ENCODE measurements at regions not wholly inside any gene's neighbourhood (a gene's known extent, or its start where the extent isn't known, plus 50 kb on each side); places are given as distances from the start of the nearest gene placed in this dataset.

DNA sequence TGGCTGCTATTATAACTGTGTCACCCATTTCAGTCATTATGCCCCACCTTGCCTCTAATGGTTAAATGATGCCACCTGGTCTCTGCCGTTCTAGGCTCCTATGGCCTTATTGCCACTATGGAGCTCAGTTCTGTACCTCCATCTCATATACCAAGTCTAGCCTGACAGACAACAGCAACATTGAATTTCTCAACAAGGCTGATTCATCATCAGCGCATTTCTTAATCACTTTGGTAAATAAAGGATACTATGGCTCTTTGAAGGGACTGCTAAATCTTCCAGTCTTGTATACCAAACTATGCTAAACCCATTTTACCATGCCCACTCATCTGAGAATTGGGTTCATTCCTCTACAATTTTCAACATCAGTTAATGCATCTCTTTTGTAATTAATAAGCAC, 784.5 kb upstream of the CELF4 start:
- no peaks in the 10 kb centered on the region for H3K27me3 ChIP-seq (ENCODE audit: control insufficient read depth in 4 of 4, insufficient read depth in 4 of 4, low read length in 3 of 4)
- no peaks in the 10 kb centered on the region for H3K4me1 ChIP-seq (ENCODE audit: control insufficient read depth in 4 of 4, insufficient read depth in 4 of 4, low read length in 3 of 4)
- DNase-seq (ENCODE audit: low spot score), result no peak
- no peak overlapping the region for H3K27ac ChIP-seq (ENCODE audit: low read depth in 1 of 2, low read length in 2 of 2)
- 78% methylated on average over 2 of the region's 2 CpGs for WGBS
- H3K4me3 ChIP-seq (ENCODE audit: low read depth in 1 of 3, low read length in 3 of 3), result no peak overlapping the region
- no peaks in the 10 kb centered on the region for H3K9me3 ChIP-seq (ENCODE audit: control insufficient read depth in 4 of 4, low read length in 3 of 4)
- no peak overlapping the region for H3K9ac ChIP-seq (ENCODE audit: low read depth in 1 of 2, low read length in 2 of 2)
- H3K36me3 ChIP-seq (ENCODE audit: control insufficient read depth in 4 of 4, insufficient read depth in 3 of 4, low read depth in 1 of 4, low read length in 3 of 4), result no peaks in the 10 kb centered on the region
- no peak for TF ChIP-seq GABPA (IDR thresholded peaks at IDR 0.05 in 1 of 2, conservative IDR thresholded peaks at IDR 0.05 in 1 of 2)
- no peak for TF ChIP-seq JUND (IDR thresholded peaks at IDR 0.05)
- no peak for TF ChIP-seq SP1 (IDR thresholded peaks at IDR 0.05)
- TF ChIP-seq YY1 (IDR thresholded peaks at IDR 0.05), result no peak
- TF ChIP-seq, protein P1, sequence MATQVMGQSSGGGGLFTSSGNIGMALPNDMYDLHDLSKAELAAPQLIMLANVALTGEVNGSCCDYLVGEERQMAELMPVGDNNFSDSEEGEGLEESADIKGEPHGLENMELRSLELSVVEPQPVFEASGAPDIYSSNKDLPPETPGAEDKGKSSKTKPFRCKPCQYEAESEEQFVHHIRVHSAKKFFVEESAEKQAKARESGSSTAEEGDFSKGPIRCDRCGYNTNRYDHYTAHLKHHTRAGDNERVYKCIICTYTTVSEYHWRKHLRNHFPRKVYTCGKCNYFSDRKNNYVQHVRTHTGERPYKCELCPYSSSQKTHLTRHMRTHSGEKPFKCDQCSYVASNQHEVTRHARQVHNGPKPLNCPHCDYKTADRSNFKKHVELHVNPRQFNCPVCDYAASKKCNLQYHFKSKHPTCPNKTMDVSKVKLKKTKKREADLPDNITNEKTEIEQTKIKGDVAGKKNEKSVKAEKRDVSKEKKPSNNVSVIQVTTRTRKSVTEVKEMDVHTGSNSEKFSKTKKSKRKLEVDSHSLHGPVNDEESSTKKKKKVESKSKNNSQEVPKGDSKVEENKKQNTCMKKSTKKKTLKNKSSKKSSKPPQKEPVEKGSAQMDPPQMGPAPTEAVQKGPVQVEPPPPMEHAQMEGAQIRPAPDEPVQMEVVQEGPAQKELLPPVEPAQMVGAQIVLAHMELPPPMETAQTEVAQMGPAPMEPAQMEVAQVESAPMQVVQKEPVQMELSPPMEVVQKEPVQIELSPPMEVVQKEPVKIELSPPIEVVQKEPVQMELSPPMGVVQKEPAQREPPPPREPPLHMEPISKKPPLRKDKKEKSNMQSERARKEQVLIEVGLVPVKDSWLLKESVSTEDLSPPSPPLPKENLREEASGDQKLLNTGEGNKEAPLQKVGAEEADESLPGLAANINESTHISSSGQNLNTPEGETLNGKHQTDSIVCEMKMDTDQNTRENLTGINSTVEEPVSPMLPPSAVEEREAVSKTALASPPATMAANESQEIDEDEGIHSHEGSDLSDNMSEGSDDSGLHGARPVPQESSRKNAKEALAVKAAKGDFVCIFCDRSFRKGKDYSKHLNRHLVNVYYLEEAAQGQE (IDR thresholded peaks at IDR 0.05), result no peak
- no peak for TF ChIP-seq RXRA (IDR thresholded peaks at IDR 0.05)
- TF ChIP-seq FOXA2 (IDR thresholded peaks at IDR 0.05), result no peak
- TF ChIP-seq EGR1 (IDR thresholded peaks at IDR 0.05; ENCODE audit: low read depth in 2 of 2), result no peak
- TF ChIP-seq, protein P2, sequence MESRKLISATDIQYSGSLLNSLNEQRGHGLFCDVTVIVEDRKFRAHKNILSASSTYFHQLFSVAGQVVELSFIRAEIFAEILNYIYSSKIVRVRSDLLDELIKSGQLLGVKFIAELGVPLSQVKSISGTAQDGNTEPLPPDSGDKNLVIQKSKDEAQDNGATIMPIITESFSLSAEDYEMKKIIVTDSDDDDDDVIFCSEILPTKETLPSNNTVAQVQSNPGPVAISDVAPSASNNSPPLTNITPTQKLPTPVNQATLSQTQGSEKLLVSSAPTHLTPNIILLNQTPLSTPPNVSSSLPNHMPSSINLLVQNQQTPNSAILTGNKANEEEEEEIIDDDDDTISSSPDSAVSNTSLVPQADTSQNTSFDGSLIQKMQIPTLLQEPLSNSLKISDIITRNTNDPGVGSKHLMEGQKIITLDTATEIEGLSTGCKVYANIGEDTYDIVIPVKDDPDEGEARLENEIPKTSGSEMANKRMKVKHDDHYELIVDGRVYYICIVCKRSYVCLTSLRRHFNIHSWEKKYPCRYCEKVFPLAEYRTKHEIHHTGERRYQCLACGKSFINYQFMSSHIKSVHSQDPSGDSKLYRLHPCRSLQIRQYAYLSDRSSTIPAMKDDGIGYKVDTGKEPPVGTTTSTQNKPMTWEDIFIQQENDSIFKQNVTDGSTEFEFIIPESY (IDR thresholded peaks at IDR 0.05), result no peak
- TF ChIP-seq HNF4G (IDR thresholded peaks at IDR 0.05), result no peak
- no peak for TF ChIP-seq NR2F2 (IDR thresholded peaks at IDR 0.05)
- TF ChIP-seq HNF4A (conservative IDR thresholded peaks at IDR 0.05), result no peak
- no peak for TF ChIP-seq FOXA1 (IDR thresholded peaks at IDR 0.05)
- TF ChIP-seq RAD21 (IDR thresholded peaks at IDR 0.05), result no peak
- TF ChIP-seq, protein P3, sequence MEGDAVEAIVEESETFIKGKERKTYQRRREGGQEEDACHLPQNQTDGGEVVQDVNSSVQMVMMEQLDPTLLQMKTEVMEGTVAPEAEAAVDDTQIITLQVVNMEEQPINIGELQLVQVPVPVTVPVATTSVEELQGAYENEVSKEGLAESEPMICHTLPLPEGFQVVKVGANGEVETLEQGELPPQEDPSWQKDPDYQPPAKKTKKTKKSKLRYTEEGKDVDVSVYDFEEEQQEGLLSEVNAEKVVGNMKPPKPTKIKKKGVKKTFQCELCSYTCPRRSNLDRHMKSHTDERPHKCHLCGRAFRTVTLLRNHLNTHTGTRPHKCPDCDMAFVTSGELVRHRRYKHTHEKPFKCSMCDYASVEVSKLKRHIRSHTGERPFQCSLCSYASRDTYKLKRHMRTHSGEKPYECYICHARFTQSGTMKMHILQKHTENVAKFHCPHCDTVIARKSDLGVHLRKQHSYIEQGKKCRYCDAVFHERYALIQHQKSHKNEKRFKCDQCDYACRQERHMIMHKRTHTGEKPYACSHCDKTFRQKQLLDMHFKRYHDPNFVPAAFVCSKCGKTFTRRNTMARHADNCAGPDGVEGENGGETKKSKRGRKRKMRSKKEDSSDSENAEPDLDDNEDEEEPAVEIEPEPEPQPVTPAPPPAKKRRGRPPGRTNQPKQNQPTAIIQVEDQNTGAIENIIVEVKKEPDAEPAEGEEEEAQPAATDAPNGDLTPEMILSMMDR (IDR thresholded peaks at IDR 0.05; ENCODE audit: low read depth, low read length, missing input control), result no peak

DNA sequence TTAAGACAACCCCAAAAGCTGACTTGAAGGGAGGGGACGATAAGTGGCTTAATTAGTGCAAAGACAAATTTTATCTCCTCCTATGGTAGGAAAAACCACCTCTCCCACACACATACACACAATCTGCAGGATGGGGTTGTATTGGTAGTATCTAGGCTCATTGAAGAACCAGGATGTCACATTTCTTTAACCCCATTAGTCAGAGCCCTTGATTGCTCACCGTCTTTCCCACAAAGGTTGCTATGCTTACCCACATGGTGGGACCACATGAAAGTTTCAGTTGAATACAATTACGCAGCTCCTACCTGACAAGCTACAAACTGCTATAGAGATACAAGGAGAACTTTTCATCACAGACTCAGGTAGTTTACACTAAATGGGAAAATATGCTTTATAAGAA, 765.0 kb upstream of the CELF4 start:
- Histone ChIP-seq H3K27ac (ENCODE audit: low read depth in 1 of 2, low read length in 2 of 2) (no peak overlapping the region), H3K4me3 (ENCODE audit: low read depth in 1 of 3, low read length in 3 of 3) (no peak overlapping the region), H3K9me3 (ENCODE audit: control insufficient read depth in 4 of 4, low read length in 3 of 4) (no peaks in the 10 kb centered on the region), H3K36me3 (ENCODE audit: control insufficient read depth in 4 of 4, insufficient read depth in 3 of 4, low read depth in 1 of 4, low read length in 3 of 4) (no peaks in the 10 kb centered on the region), H3K27me3 (ENCODE audit: control insufficient read depth in 4 of 4, insufficient read depth in 4 of 4, low read length in 3 of 4) (no peaks in the 10 kb centered on the region), H3K4me1 (ENCODE audit: control insufficient read depth in 4 of 4, insufficient read depth in 4 of 4, low read length in 3 of 4) (no peaks in the 10 kb centered on the region), H3K9ac (ENCODE audit: low read depth in 1 of 2, low read length in 2 of 2) (no peak overlapping the region)
- 72% methylated on average over 3 of the region's 3 CpGs for WGBS
- TF ChIP-seq, protein P1 (IDR thresholded peaks at IDR 0.05), result no peak
- no peak for TF ChIP-seq EGR1 (IDR thresholded peaks at IDR 0.05; ENCODE audit: low read depth in 2 of 2)
- no peak for TF ChIP-seq RAD21 (IDR thresholded peaks at IDR 0.05)
- no peak for TF ChIP-seq YY1 (IDR thresholded peaks at IDR 0.05)
- TF ChIP-seq FOXA1 (IDR thresholded peaks at IDR 0.05), result no peak
- no peak for TF ChIP-seq TAF1 (conservative IDR thresholded peaks at IDR 0.05)
- no peak for TF ChIP-seq GABPA (IDR thresholded peaks at IDR 0.05 in 1 of 2, conservative IDR thresholded peaks at IDR 0.05 in 1 of 2)
- no peak for TF ChIP-seq NR2F2 (IDR thresholded peaks at IDR 0.05)
- no peak for TF ChIP-seq FOXA2 (IDR thresholded peaks at IDR 0.05)
- TF ChIP-seq, protein P4, sequence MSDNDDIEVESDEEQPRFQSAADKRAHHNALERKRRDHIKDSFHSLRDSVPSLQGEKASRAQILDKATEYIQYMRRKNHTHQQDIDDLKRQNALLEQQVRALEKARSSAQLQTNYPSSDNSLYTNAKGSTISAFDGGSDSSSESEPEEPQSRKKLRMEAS (IDR thresholded peaks at IDR 0.05), result no peak
- no peak for TF ChIP-seq JUND (IDR thresholded peaks at IDR 0.05)
- no peak for TF ChIP-seq HNF4A (conservative IDR thresholded peaks at IDR 0.05)
- TF ChIP-seq HNF4G (IDR thresholded peaks at IDR 0.05), result no peak
- TF ChIP-seq, protein P5, sequence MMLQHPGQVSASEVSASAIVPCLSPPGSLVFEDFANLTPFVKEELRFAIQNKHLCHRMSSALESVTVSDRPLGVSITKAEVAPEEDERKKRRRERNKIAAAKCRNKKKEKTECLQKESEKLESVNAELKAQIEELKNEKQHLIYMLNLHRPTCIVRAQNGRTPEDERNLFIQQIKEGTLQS (IDR thresholded peaks at IDR 0.05), result no peak
- DNase-seq (ENCODE audit: low spot score), result no peak

All from liver (tissue), 8 donors.